ENCODE measurements at regions not wholly inside any gene's neighbourhood (a gene's known extent, or its start where the extent isn't known, plus 50 kb on each side); places are given as distances from the start of the nearest gene placed in this dataset.

DNA sequence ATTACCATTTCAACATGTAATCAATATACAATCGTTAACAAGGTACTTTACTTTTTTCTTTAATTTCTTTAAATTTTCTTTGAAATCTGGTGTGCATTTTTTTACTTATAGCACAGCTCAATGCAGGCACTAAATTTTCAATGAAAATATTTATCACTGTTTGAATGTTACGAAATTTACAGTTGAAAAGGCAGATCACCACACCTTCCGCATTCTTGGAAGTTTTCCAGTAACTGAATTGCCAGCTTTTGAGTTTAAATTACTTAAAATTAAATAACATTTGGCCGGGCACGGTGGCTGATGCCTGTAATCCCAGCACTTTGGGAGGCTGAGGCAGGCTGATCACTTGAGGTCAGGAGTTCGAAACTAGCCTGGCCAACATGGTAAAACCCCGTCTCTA lies 309.9 kb downstream of the BMP7 start:
- TF ChIP-seq TCF7L2 (IDR thresholded peaks at IDR 0.05; ENCODE audit: low read depth, low read length) (no peak), POLR2AphosphoS5 (IDR thresholded peaks at IDR 0.05; ENCODE audit: low read depth, low read length) (no peak), CTCF (IDR thresholded peaks at IDR 0.05) (no peak), SIN3A (IDR thresholded peaks at IDR 0.05; ENCODE audit: borderline replicate concordance, insufficient read depth, low read depth, low read length) (no peak)
- TF ChIP-seq, protein P1, sequence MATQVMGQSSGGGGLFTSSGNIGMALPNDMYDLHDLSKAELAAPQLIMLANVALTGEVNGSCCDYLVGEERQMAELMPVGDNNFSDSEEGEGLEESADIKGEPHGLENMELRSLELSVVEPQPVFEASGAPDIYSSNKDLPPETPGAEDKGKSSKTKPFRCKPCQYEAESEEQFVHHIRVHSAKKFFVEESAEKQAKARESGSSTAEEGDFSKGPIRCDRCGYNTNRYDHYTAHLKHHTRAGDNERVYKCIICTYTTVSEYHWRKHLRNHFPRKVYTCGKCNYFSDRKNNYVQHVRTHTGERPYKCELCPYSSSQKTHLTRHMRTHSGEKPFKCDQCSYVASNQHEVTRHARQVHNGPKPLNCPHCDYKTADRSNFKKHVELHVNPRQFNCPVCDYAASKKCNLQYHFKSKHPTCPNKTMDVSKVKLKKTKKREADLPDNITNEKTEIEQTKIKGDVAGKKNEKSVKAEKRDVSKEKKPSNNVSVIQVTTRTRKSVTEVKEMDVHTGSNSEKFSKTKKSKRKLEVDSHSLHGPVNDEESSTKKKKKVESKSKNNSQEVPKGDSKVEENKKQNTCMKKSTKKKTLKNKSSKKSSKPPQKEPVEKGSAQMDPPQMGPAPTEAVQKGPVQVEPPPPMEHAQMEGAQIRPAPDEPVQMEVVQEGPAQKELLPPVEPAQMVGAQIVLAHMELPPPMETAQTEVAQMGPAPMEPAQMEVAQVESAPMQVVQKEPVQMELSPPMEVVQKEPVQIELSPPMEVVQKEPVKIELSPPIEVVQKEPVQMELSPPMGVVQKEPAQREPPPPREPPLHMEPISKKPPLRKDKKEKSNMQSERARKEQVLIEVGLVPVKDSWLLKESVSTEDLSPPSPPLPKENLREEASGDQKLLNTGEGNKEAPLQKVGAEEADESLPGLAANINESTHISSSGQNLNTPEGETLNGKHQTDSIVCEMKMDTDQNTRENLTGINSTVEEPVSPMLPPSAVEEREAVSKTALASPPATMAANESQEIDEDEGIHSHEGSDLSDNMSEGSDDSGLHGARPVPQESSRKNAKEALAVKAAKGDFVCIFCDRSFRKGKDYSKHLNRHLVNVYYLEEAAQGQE (IDR thresholded peaks at IDR 0.05; ENCODE audit: insufficient read depth in 1 of 2, low read depth in 2 of 2, low read length in 1 of 2), result no peak
- no peaks in the 10 kb centered on the region for H3K36me3 ChIP-seq (ENCODE audit: control insufficient read depth, insufficient read depth, low read length)
- intact Hi-C loops (cut with micrococcal nuclease; ENCODE audit: unreplicated experiment) (no loop called here), in situ Hi-C loops (cut with HindIII; ENCODE audit: low pct_unique_long_range_greater_than_20kb, low sequenced_read_pairs) (no loop called here)
- no peaks in the 10 kb centered on the region for H3K9me3 ChIP-seq (ENCODE audit: control insufficient read depth, insufficient read depth, low read depth, low read length)
- ATAC-seq, result no peak
- no peak overlapping the region for H3K4me3 ChIP-seq (ENCODE audit: low read depth in 2 of 2, low read length in 2 of 2)
- ChIA-PET POLR2A (interaction anchor here (0.6 kb wide), 1 partner anchor 231 kb away, joined by 4 read pairs; no protein-coding TSS in a partner anchor), CTCF (no interaction called here)
- BruUV-seq (replicated peaks), result no TSS peak
- no peaks in the 10 kb centered on the region for H3K4me1 ChIP-seq (ENCODE audit: control insufficient read depth, insufficient read depth, low read length)
- H3K27me3 ChIP-seq (ENCODE audit: control insufficient read depth, insufficient read depth, low read length), result no peaks in the 10 kb centered on the region
- no peak for DNase-seq (ENCODE audit: low read depth, low spot score)
- H3K27ac ChIP-seq (ENCODE audit: low read length), result no peak overlapping the region

GRCh38 chr20:56957737-56958553 lies 308.5 kb downstream of the BMP7 start:
- no peak for DNase-seq (ENCODE audit: low read depth, low spot score)
- ChIA-PET POLR2A (no interaction called here), CTCF (interaction anchor here (0.6 kb wide), 1 partner anchor 77 kb away, joined by 3 read pairs; no protein-coding TSS in a partner anchor)
- in situ Hi-C loops (cut with HindIII; ENCODE audit: low pct_unique_long_range_greater_than_20kb, low sequenced_read_pairs), result no loop called here
- no peaks in the 10 kb centered on the region for H3K4me1 ChIP-seq (ENCODE audit: control insufficient read depth, insufficient read depth, low read length)
- BruUV-seq (replicated peaks), result no TSS peak
- H3K27me3 ChIP-seq (ENCODE audit: control insufficient read depth, insufficient read depth, low read length), result no peaks in the 10 kb centered on the region
- no peak overlapping the region for H3K4me3 ChIP-seq (ENCODE audit: low read depth in 2 of 2, low read length in 2 of 2)
- no peaks in the 10 kb centered on the region for H3K9me3 ChIP-seq (ENCODE audit: control insufficient read depth, insufficient read depth, low read depth, low read length)
- no peak overlapping the region for H3K27ac ChIP-seq (ENCODE audit: low read length)
- no peaks in the 10 kb centered on the region for H3K36me3 ChIP-seq (ENCODE audit: control insufficient read depth, insufficient read depth, low read length)
- intact Hi-C loops (cut with micrococcal nuclease; ENCODE audit: unreplicated experiment), result no loop called here
- no peak for ATAC-seq
- no peak for TF ChIP-seq POLR2AphosphoS5 (IDR thresholded peaks at IDR 0.05; ENCODE audit: low read depth, low read length)
- no peak for TF ChIP-seq SIN3A (IDR thresholded peaks at IDR 0.05; ENCODE audit: borderline replicate concordance, insufficient read depth, low read depth, low read length)
- TF ChIP-seq, protein P1 (IDR thresholded peaks at IDR 0.05; ENCODE audit: insufficient read depth in 1 of 2, low read depth in 2 of 2, low read length in 1 of 2), result no peak
- TF ChIP-seq TCF7L2 (IDR thresholded peaks at IDR 0.05; ENCODE audit: low read depth, low read length), result no peak
- TF ChIP-seq CTCF (IDR thresholded peaks at IDR 0.05), result no peak
